PC-9 (cell line): ENCODE measurements at regions not wholly inside any gene's neighbourhood (a gene's known extent, or its start where the extent isn't known, plus 50 kb on each side); places are given as distances from the start of the nearest gene placed in this dataset.

Experiments used
- CTCF ChIP-seq: fragments of 200-600 bp; sonication (generic); conservative IDR thresholded peaks from 2 replicates; pipeline ENCODE4 v1.6.1; 2017; ENCODE audit warnings: mixed run types, antibody characterized with exemption, mild to moderate bottlenecking, moderate library complexity
- EZH2 ChIP-seq: fragments of 200-600 bp; sonication (generic); IDR thresholded peaks from 2 replicates; pipeline ENCODE4 v1.8.0; 2017; ENCODE audit warnings: antibody characterized with exemption, low read depth

- no peak for TF ChIP-seq CTCF
- TF ChIP-seq EZH2, result no peak
Observed at GRCh38 chrX:65598559-65599147, 64.1 kb upstream of the LAS1L start.
